Sigmoid colon (tissue), 6 donors: ENCODE measurements at regions not wholly inside any gene's neighbourhood (a gene's known extent, or its start where the extent isn't known, plus 50 kb on each side); places are given as distances from the start of the nearest gene placed in this dataset.

Experiments
- DNase-seq: peaks from one replicate; pipeline ENCODE4 v3.0.0-alpha.2; 2019
- H3K27ac ChIP-seq, 4 donors: fragments of 200-600 bp; sonication (generic); one replicate each; pipeline ENCODE4 v1.5.1; 2016 to 2019; ENCODE audit warnings: mild to moderate bottlenecking in 1 of 4
- H3K27me3 ChIP-seq, 3 donors: fragments of 200-600 bp; sonication (generic); one replicate each; pipeline ENCODE4 v1.5.1; 2019; ENCODE audit warnings: mild to moderate bottlenecking in 1 of 3
- H3K36me3 ChIP-seq, 4 donors: fragments of 200-600 bp; sonication (generic); one replicate each; pipeline ENCODE4 v1.5.1; 2016 to 2019
- H3K4me1 ChIP-seq, 4 donors: fragments of 200-600 bp; sonication (generic); one replicate each; pipeline ENCODE4 v1.5.1; 2017 to 2019
- H3K4me3 ChIP-seq, 4 donors: fragments of 200-600 bp; sonication (generic); one replicate each; pipeline ENCODE4 v1.5.1; 2017 to 2019; ENCODE audit warnings: mild to moderate bottlenecking in 2 of 4, moderate library complexity in 1 of 4
- H3K9me3 ChIP-seq, 4 donors: fragments of 200-600 bp in 3 of 4; sonication (generic) in 3 of 4; one replicate each; pipeline versions ENCODE4 v1.5.1 to v1.6.1; 2013 to 2019
- EP300 ChIP-seq, 4 donors: sonication (generic); formaldehyde crosslinking; IDR thresholded peaks; one replicate each; pipeline ENCODE4 v1.6.1; 2017; ENCODE audit warnings: antibody characterized with exemption in 4 of 4
- POLR2A ChIP-seq, 2 donors: fragments of 450-650 bp; IDR thresholded peaks; one replicate each; pipeline ENCODE4 v1.6.1; 2016; ENCODE audit warnings: antibody characterized with exemption in 2 of 2, mild to moderate bottlenecking in 2 of 2, moderate library complexity in 2 of 2
- POLR2AphosphoS5 ChIP-seq, 4 donors: sonication (generic); formaldehyde crosslinking; IDR thresholded peaks; one replicate each; pipeline ENCODE4 v1.6.1; 2017; ENCODE audit warnings: antibody characterized with exemption in 4 of 4
- WGBS, 2 donors: extraction: QIAGEN DNeasy Blood & Tissue Kit; methylation state at CpG; one replicate each; pipeline ENCODE4 v1.1.7; 2013; 5-methylcytosine and 5-hydroxymethylcytosine counted together
- intact Hi-C: fragments of 100-400 bp; cut with DNase I; formaldehyde crosslinking; loops from one replicate; pipeline ENCODE4 v1.15.1; 2023
- TF ChIP-seq, protein P1 (sequence below), 4 experiments: fragments of 450-650 bp in 3 of 4; fragments of 200-600 bp in 1 of 4; IDR thresholded peaks; one replicate each; pipeline ENCODE4 v1.5.1; 2016 to 2019; ENCODE audit warnings: antibody characterized with exemption in 4 of 4, mild to moderate bottlenecking in 3 of 4, moderate library complexity in 2 of 4
- donor health status: healthy with polysubstance abuse.
- donor health status: healthy.

GRCh38 chr5:117973785-117974184 is 1014.6 kb downstream of the DTWD2 start:
- peaks cover 0 to 17% (median 15%) of the 10 kb centered on the region in 4 donors for H3K4me1 ChIP-seq
- WGBS, 2 donors, result 91 to 92% methylated on average over 1 of the region's 1 CpG
- H3K4me3 ChIP-seq, result no peak overlapping the region
- no peaks in the 10 kb centered on the region for H3K9me3 ChIP-seq
- intact Hi-C loops, result no loop called here
- no peaks in the 10 kb centered on the region for H3K36me3 ChIP-seq
- DNase-seq, result no peak
- H3K27me3 ChIP-seq, result no peaks in the 10 kb centered on the region
- no peak for TF ChIP-seq POLR2A (IDR thresholded peaks at IDR 0.05)
- TF ChIP-seq, protein P1, sequence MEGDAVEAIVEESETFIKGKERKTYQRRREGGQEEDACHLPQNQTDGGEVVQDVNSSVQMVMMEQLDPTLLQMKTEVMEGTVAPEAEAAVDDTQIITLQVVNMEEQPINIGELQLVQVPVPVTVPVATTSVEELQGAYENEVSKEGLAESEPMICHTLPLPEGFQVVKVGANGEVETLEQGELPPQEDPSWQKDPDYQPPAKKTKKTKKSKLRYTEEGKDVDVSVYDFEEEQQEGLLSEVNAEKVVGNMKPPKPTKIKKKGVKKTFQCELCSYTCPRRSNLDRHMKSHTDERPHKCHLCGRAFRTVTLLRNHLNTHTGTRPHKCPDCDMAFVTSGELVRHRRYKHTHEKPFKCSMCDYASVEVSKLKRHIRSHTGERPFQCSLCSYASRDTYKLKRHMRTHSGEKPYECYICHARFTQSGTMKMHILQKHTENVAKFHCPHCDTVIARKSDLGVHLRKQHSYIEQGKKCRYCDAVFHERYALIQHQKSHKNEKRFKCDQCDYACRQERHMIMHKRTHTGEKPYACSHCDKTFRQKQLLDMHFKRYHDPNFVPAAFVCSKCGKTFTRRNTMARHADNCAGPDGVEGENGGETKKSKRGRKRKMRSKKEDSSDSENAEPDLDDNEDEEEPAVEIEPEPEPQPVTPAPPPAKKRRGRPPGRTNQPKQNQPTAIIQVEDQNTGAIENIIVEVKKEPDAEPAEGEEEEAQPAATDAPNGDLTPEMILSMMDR (IDR thresholded peaks at IDR 0.05), result no peak
- TF ChIP-seq EP300 (IDR thresholded peaks at IDR 0.05), result no peak
- TF ChIP-seq POLR2AphosphoS5 (IDR thresholded peaks at IDR 0.05), result no peak
- H3K27ac ChIP-seq, result no peak overlapping the region

- WGBS, 2 donors, result 80 to 86% methylated on average over 3 of the region's 3 CpGs
- H3K27me3 ChIP-seq, result no peaks in the 10 kb centered on the region
- no peak overlapping the region for H3K4me3 ChIP-seq
- no peak overlapping the region for H3K27ac ChIP-seq
- H3K36me3 ChIP-seq, result no peaks in the 10 kb centered on the region
- no peaks in the 10 kb centered on the region for H3K9me3 ChIP-seq
- intact Hi-C loops, result no loop called here
- DNase-seq, result no peak
- no peaks in the 10 kb centered on the region for H3K4me1 ChIP-seq
- TF ChIP-seq EP300 (IDR thresholded peaks at IDR 0.05), result no peak
- TF ChIP-seq, protein P1 (IDR thresholded peaks at IDR 0.05), result no peak
- TF ChIP-seq POLR2A (IDR thresholded peaks at IDR 0.05), result no peak
- no peak for TF ChIP-seq POLR2AphosphoS5 (IDR thresholded peaks at IDR 0.05)
Measured at GRCh38 chr5:117955831-117956230, 1032.5 kb downstream of the DTWD2 start.

GRCh38 chr5:117954331-117954730 is 1034.0 kb downstream of the DTWD2 start:
- Histone ChIP-seq H3K27me3 (no peaks in the 10 kb centered on the region), H3K4me3 (no peak overlapping the region), H3K9me3 (no peaks in the 10 kb centered on the region), H3K4me1 (no peaks in the 10 kb centered on the region), H3K27ac (no peak overlapping the region), H3K36me3 (no peaks in the 10 kb centered on the region)
- 93 to 99% methylated on average over 1 of the region's 1 CpG for WGBS, 2 donors
- TF ChIP-seq EP300 (IDR thresholded peaks at IDR 0.05) (no peak), POLR2A (IDR thresholded peaks at IDR 0.05) (no peak), POLR2AphosphoS5 (IDR thresholded peaks at IDR 0.05) (no peak)
- TF ChIP-seq, protein P1 (IDR thresholded peaks at IDR 0.05), result no peak
- DNase-seq, result no peak
- intact Hi-C loops, result no loop called here

- Histone ChIP-seq H3K4me3 (no peak overlapping the region), H3K27ac (no peak overlapping the region), H3K27me3 (no peaks in the 10 kb centered on the region), H3K4me1 (no peaks in the 10 kb centered on the region), H3K36me3 (no peaks in the 10 kb centered on the region), H3K9me3 (no peaks in the 10 kb centered on the region)
- DNase-seq, result no peak
- 92 to 94% methylated on average over 13 of the region's 13 CpGs for WGBS, 2 donors
- no peak for TF ChIP-seq POLR2AphosphoS5 (IDR thresholded peaks at IDR 0.05)
- TF ChIP-seq, protein P1 (IDR thresholded peaks at IDR 0.05), result no peak
- no peak for TF ChIP-seq POLR2A (IDR thresholded peaks at IDR 0.05)
- TF ChIP-seq EP300 (IDR thresholded peaks at IDR 0.05), result no peak
- intact Hi-C loops, result no loop called here
Measured at GRCh38 chr5:117953272-117953671, 1035.1 kb downstream of the DTWD2 start.

GRCh38 chr5:117947836-117948235 is 1040.5 kb downstream of the DTWD2 start:
- TF ChIP-seq, protein P1 (IDR thresholded peaks at IDR 0.05), result no peak
- TF ChIP-seq EP300 (IDR thresholded peaks at IDR 0.05), result no peak
- Histone ChIP-seq H3K27me3 (no peaks in the 10 kb centered on the region), H3K4me3 (no peak overlapping the region), H3K4me1 (no peaks in the 10 kb centered on the region), H3K36me3 (no peaks in the 10 kb centered on the region), H3K27ac (no peak overlapping the region), H3K9me3 (no peaks in the 10 kb centered on the region)
- WGBS, 2 donors, result 76 to 85% methylated on average over 2 of the region's 2 CpGs
- DNase-seq, result no peak
- intact Hi-C loops, result no loop called here
